ENCODE measurements at regions not wholly inside any gene's neighbourhood (a gene's known extent, or its start where the extent isn't known, plus 50 kb on each side); places are given as distances from the start of the nearest gene placed in this dataset.
"Not testable (repeated sequence)": the region's sequence is repeated elsewhere in the genome, so short reads cannot be mapped to it uniquely, and the experiment has no call there.

- DNase-seq = no peak
- no peaks in the 10 kb centered on the region for H3K4me1 ChIP-seq
- intact Hi-C loops (cut with DNase I) = no loop called here
- peaks cover 0 to 2% (median 0%) of the 10 kb centered on the region in 4 donors for H3K9me3 ChIP-seq
- WGBS, 2 donors = 93 to 95% methylated on average over 4 of the region's 4 CpGs
- no peaks in the 10 kb centered on the region for H3K27me3 ChIP-seq
- H3K36me3 ChIP-seq = no peaks in the 10 kb centered on the region
- H3K27ac ChIP-seq = no peak overlapping the region
- H3K4me3 ChIP-seq = no peak overlapping the region
- TF ChIP-seq POLR2AphosphoS5 (IDR thresholded peaks at IDR 0.05) (no peak), POLR2A (IDR thresholded peaks at IDR 0.05) (no peak), EP300 (IDR thresholded peaks at IDR 0.05) (no peak), CTCF (IDR thresholded peaks at IDR 0.05) (no peak)
Observed at GRCh38 chr5:13346401-13346800, 598.1 kb downstream of the DNAH5 start.

- TF ChIP-seq CTCF (IDR thresholded peaks at IDR 0.05) = no peak
- no peak for TF ChIP-seq POLR2A (IDR thresholded peaks at IDR 0.05)
- TF ChIP-seq EP300 (IDR thresholded peaks at IDR 0.05) = no peak
- no peak for TF ChIP-seq POLR2AphosphoS5 (IDR thresholded peaks at IDR 0.05)
- Histone ChIP-seq H3K9me3 (peaks cover 0 to 8% (median under 1%) of the 10 kb centered on the region in 4 donors), H3K27ac (no peak overlapping the region), H3K4me3 (no peak overlapping the region), H3K36me3 (no peaks in the 10 kb centered on the region), H3K4me1 (no peaks in the 10 kb centered on the region), H3K27me3 (no peaks in the 10 kb centered on the region)
- no peak for DNase-seq
- WGBS, 2 donors = 17 to 38% methylated on average over 1 of the region's 1 CpG
- intact Hi-C loops (cut with DNase I) = no loop called here
Observed at GRCh38 chr5:13339093-13339492, 605.4 kb downstream of the DNAH5 start.

GRCh38 chr5:13335026-13335425, 609.5 kb downstream of the DNAH5 start:
- DNase-seq; H3K9me3 ChIP-seq; H3K27me3 ChIP-seq; H3K36me3 ChIP-seq; H3K4me1 ChIP-seq; H3K4me3 ChIP-seq; intact Hi-C loops (cut with DNase I); H3K27ac ChIP-seq: not testable (repeated sequence)
- 70 to 74% methylated on average over 4 of the region's 4 CpGs for WGBS, 2 donors

GRCh38 chr5:13331585-13331984, 612.9 kb downstream of the DNAH5 start:
- H3K36me3 ChIP-seq = no peaks in the 10 kb centered on the region
- TF ChIP-seq EP300 (IDR thresholded peaks at IDR 0.05) (no peak), POLR2AphosphoS5 (IDR thresholded peaks at IDR 0.05) (no peak), CTCF (IDR thresholded peaks at IDR 0.05) (no peak), POLR2A (IDR thresholded peaks at IDR 0.05) (no peak)
- DNase-seq = no peak
- WGBS, 2 donors = 79 to 80% methylated on average over 6 of the region's 6 CpGs
- H3K9me3 ChIP-seq = no peaks in the 10 kb centered on the region
- no peak overlapping the region for H3K4me3 ChIP-seq
- no peaks in the 10 kb centered on the region for H3K4me1 ChIP-seq
- intact Hi-C loops (cut with DNase I) = no loop called here
- H3K27me3 ChIP-seq = no peaks in the 10 kb centered on the region
- no peak overlapping the region for H3K27ac ChIP-seq

GRCh38 chr5:13328316-13328715, 616.2 kb downstream of the DNAH5 start:
- H3K27ac ChIP-seq = no peak overlapping the region
- H3K9me3 ChIP-seq = no peaks in the 10 kb centered on the region
- WGBS, 2 donors = 74 to 82% methylated on average over 1 of the region's 1 CpG
- intact Hi-C loops (cut with DNase I) = no loop called here
- TF ChIP-seq POLR2AphosphoS5 (IDR thresholded peaks at IDR 0.05) (no peak), POLR2A (IDR thresholded peaks at IDR 0.05) (no peak), EP300 (IDR thresholded peaks at IDR 0.05) (no peak), CTCF (IDR thresholded peaks at IDR 0.05) (no peak)
- H3K4me1 ChIP-seq = no peaks in the 10 kb centered on the region
- DNase-seq = no peak
- H3K4me3 ChIP-seq = no peak overlapping the region
- no peaks in the 10 kb centered on the region for H3K27me3 ChIP-seq
- no peaks in the 10 kb centered on the region for H3K36me3 ChIP-seq

All from sigmoid colon (tissue), 6 donors.